ENCODE measurements at regions not wholly inside any gene's neighbourhood (a gene's known extent, or its start where the extent isn't known, plus 50 kb on each side); places are given as distances from the start of the nearest gene placed in this dataset.

- TF ChIP-seq CHD7 (IDR thresholded peaks at IDR 0.05; ENCODE audit: insufficient replicate concordance, low read length) = no peak
- TF ChIP-seq MAFK (IDR thresholded peaks at IDR 0.05; ENCODE audit: low read depth, low read length) = no peak
- TF ChIP-seq SIN3A (conservative IDR thresholded peaks at IDR 0.05 in 1 of 2, IDR thresholded peaks at IDR 0.05 in 1 of 2; ENCODE audit: low read depth in 1 of 2, low read length in 2 of 2) = no peak
These were observed 74.0 kb upstream of the SMIM23 start (continued) for GRCh38 chr5:171711571-171711970.

All from H1 (cell line).